Liver (tissue), 8 donors: ENCODE measurements at regions not wholly inside any gene's neighbourhood (a gene's known extent, or its start where the extent isn't known, plus 50 kb on each side); places are given as distances from the start of the nearest gene placed in this dataset.

Source experiments
- DNase-seq: peaks from one replicate; pipeline ENCODE4 v3.0.0-alpha.2; 2017; ENCODE audit warnings: low spot score
- H3K27ac ChIP-seq, 2 donors: one replicate each; pipeline ENCODE4 v1.7.0; 2013; ENCODE audit warnings: inconsistent platforms in 2 of 2, low read length in 2 of 2, control low read depth in 1 of 2, low read depth in 1 of 2, mild to moderate bottlenecking in 1 of 2
- H3K27me3 ChIP-seq, 4 donors: one replicate each; pipeline versions ENCODE4 v1.6.1 to v1.7.0; 2013; ENCODE audit warnings: low read length in 3 of 4, inconsistent platforms in 1 of 4, mild to moderate bottlenecking in 1 of 4, moderate library complexity in 1 of 4; ENCODE audit not compliant: control insufficient read depth in 4 of 4, insufficient read depth in 4 of 4
- H3K36me3 ChIP-seq, 4 donors: one replicate each; pipeline versions ENCODE4 v1.6.1 to v1.7.0; 2013; ENCODE audit warnings: low read length in 3 of 4, mild to moderate bottlenecking in 3 of 4, low read depth in 1 of 4, moderate library complexity in 1 of 4; ENCODE audit not compliant: control insufficient read depth in 4 of 4, insufficient read depth in 3 of 4
- H3K4me1 ChIP-seq, 4 donors: one replicate each; pipeline versions ENCODE4 v1.6.1 to v1.7.0; 2013; ENCODE audit warnings: low read length in 3 of 4, mild to moderate bottlenecking in 3 of 4, moderate library complexity in 1 of 4; ENCODE audit not compliant: control insufficient read depth in 4 of 4, insufficient read depth in 4 of 4
- H3K4me3 ChIP-seq, 3 donors: one replicate each; pipeline versions ENCODE4 v1.6.1 to v1.7.0; 2013; ENCODE audit warnings: low read length in 3 of 3, control low read depth in 1 of 3, low read depth in 1 of 3, mild to moderate bottlenecking in 1 of 3
- H3K9ac ChIP-seq, 2 donors: one replicate each; pipeline ENCODE4 v1.7.0; 2013; ENCODE audit warnings: low read length in 2 of 2, mild to moderate bottlenecking in 2 of 2, moderate library complexity in 2 of 2, control low read depth in 1 of 2, low read depth in 1 of 2
- H3K9me3 ChIP-seq, 4 donors: one replicate each; pipeline versions ENCODE4 v1.6.1 to v1.7.0; 2013; ENCODE audit warnings: low read length in 3 of 4; ENCODE audit not compliant: control insufficient read depth in 4 of 4
- CTCF ChIP-seq: fragments of 150-350 bp; IDR thresholded peaks from 2 replicates; pipeline ENCODE4 v1.5.1; 2017; ENCODE audit warnings: improper control_type of control experiment, low read depth, low read length; ENCODE audit not compliant: missing input control
- EGR1 ChIP-seq, 2 donors: IDR thresholded peaks; 2 replicates each; pipeline ENCODE4 v1.6.1; 2016 to 2018; ENCODE audit warnings: antibody characterized with exemption in 2 of 2, low read depth in 2 of 2
- FOXA1 ChIP-seq: IDR thresholded peaks from 2 replicates; pipeline ENCODE4 v1.6.1; 2016; ENCODE audit warnings: antibody characterized with exemption
- FOXA2 ChIP-seq: IDR thresholded peaks from 2 replicates; pipeline ENCODE4 v1.6.1; 2016; ENCODE audit warnings: antibody characterized with exemption
- GABPA ChIP-seq, 2 donors: IDR thresholded peaks in 1 of 2; conservative IDR thresholded peaks in 1 of 2; 2 replicates each; pipeline ENCODE4 v1.6.1; 2016; ENCODE audit warnings: antibody characterized with exemption in 2 of 2, mild to moderate bottlenecking in 1 of 2, moderate library complexity in 1 of 2
- HNF4A ChIP-seq, 2 donors: conservative IDR thresholded peaks; 2 replicates each; pipeline ENCODE4 v1.6.1; 2016; ENCODE audit warnings: antibody characterized with exemption in 2 of 2, mild to moderate bottlenecking in 2 of 2
- HNF4G ChIP-seq: IDR thresholded peaks from 2 replicates; pipeline ENCODE4 v1.6.1; 2016; ENCODE audit warnings: antibody characterized with exemption
- JUND ChIP-seq, 2 donors: IDR thresholded peaks; 2 replicates each; pipeline ENCODE4 v1.6.1; 2016; ENCODE audit warnings: antibody characterized with exemption in 2 of 2
- MAX ChIP-seq: IDR thresholded peaks from 2 replicates; pipeline ENCODE4 v1.6.1; 2016; ENCODE audit warnings: antibody characterized with exemption
- NR2F2 ChIP-seq: IDR thresholded peaks from 2 replicates; pipeline ENCODE4 v1.6.1; 2016; ENCODE audit warnings: antibody characterized with exemption
- RAD21 ChIP-seq, 2 donors: IDR thresholded peaks; 2 replicates each; pipeline ENCODE4 v1.6.1; 2016; ENCODE audit warnings: antibody characterized with exemption in 2 of 2, mild to moderate bottlenecking in 2 of 2
- REST ChIP-seq: IDR thresholded peaks from 2 replicates; pipeline ENCODE4 v1.6.1; 2016; ENCODE audit warnings: antibody characterized with exemption, mild to moderate bottlenecking
- RXRA ChIP-seq, 2 donors: IDR thresholded peaks; 2 replicates each; pipeline ENCODE4 v1.6.1; 2017 to 2018; ENCODE audit warnings: antibody characterized with exemption in 2 of 2, mild to moderate bottlenecking in 1 of 2
- SP1 ChIP-seq: IDR thresholded peaks from 2 replicates; pipeline ENCODE4 v1.6.1; 2018; ENCODE audit warnings: antibody characterized with exemption, mild to moderate bottlenecking
- TAF1 ChIP-seq: conservative IDR thresholded peaks from 2 replicates; pipeline ENCODE4 v1.6.1; 2016; ENCODE audit warnings: antibody characterized with exemption, mild to moderate bottlenecking
- YY1 ChIP-seq: IDR thresholded peaks from 2 replicates; pipeline ENCODE4 v1.6.1; 2016; ENCODE audit warnings: antibody characterized with exemption, mild to moderate bottlenecking
- WGBS: extraction: QIAGEN DNeasy Blood & Tissue Kit; methylation state at CpG from one replicate; pipeline ENCODE4 v1.1.7; 2013; 5-methylcytosine and 5-hydroxymethylcytosine counted together
- TF ChIP-seq, protein P1 (sequence below): IDR thresholded peaks from 2 replicates; pipeline ENCODE4 v1.6.1; 2016; ENCODE audit warnings: antibody characterized with exemption
- TF ChIP-seq, protein P2 (sequence below): IDR thresholded peaks from 2 replicates; pipeline ENCODE4 v1.6.1; 2016; ENCODE audit warnings: antibody characterized with exemption
- donor health status: healthy.
- donor health status: healthy.
- donor health status: healthy.
- donor health status: healthy.
- donor health status: healthy.

GRCh38 chr11:129726179-129726578 lies 89.5 kb upstream of the TMEM45B start:
- H3K9ac ChIP-seq: no peak overlapping the region
- TF ChIP-seq FOXA2 (no peak), YY1 (no peak), CTCF (no peak), NR2F2 (no peak)
- TF ChIP-seq, protein P1, sequence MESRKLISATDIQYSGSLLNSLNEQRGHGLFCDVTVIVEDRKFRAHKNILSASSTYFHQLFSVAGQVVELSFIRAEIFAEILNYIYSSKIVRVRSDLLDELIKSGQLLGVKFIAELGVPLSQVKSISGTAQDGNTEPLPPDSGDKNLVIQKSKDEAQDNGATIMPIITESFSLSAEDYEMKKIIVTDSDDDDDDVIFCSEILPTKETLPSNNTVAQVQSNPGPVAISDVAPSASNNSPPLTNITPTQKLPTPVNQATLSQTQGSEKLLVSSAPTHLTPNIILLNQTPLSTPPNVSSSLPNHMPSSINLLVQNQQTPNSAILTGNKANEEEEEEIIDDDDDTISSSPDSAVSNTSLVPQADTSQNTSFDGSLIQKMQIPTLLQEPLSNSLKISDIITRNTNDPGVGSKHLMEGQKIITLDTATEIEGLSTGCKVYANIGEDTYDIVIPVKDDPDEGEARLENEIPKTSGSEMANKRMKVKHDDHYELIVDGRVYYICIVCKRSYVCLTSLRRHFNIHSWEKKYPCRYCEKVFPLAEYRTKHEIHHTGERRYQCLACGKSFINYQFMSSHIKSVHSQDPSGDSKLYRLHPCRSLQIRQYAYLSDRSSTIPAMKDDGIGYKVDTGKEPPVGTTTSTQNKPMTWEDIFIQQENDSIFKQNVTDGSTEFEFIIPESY: no peak
- H3K27ac ChIP-seq: no peak overlapping the region
- DNase-seq: no peak
- H3K27me3 ChIP-seq: no peaks in the 10 kb centered on the region
- 93% methylated on average over 7 of the region's 7 CpGs for WGBS
- peaks cover 0 to 14% (median 5%) of the 10 kb centered on the region in 4 donors for H3K4me1 ChIP-seq
- H3K9me3 ChIP-seq: no peaks in the 10 kb centered on the region
- H3K36me3 ChIP-seq: no peaks in the 10 kb centered on the region
- H3K4me3 ChIP-seq: no peak overlapping the region

DNA sequence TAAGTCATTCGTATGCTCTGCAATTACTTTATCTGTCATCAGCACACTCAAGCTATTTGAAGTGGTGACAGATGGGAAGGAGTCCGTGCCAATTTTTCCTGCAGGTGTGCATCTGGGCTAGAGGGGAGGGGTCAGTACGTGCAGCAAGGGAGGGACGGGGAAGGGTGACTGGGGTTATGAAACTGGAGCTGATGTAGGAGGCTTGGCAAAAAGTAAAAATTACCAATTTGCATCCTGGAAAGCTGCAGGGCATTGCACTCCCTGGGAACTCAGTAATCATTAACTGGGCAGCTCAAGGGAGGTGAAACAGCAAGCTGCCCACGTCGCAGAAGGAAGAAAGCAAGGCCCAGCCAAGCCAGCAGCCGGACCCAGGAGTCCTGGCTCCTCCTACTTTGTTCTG lies 87.1 kb upstream of the TMEM45B start:
- peaks cover 0 to 16% (median 6%) of the 10 kb centered on the region in 4 donors for H3K4me1 ChIP-seq
- no peak overlapping the region for H3K9ac ChIP-seq
- H3K4me3 ChIP-seq: no peak overlapping the region
- DNase-seq: no peak
- WGBS: 32% methylated on average over 7 of the region's 7 CpGs
- H3K36me3 ChIP-seq: no peaks in the 10 kb centered on the region
- H3K27me3 ChIP-seq: no peaks in the 10 kb centered on the region
- no peaks in the 10 kb centered on the region for H3K9me3 ChIP-seq
- TF ChIP-seq RXRA (IDR thresholded peaks at IDR 0.05): peak; percentile 76 to 90
- no peak for TF ChIP-seq FOXA2
- no peak for TF ChIP-seq GABPA (IDR thresholded peaks at IDR 0.05 in 1 of 2, conservative IDR thresholded peaks at IDR 0.05 in 1 of 2)
- no peak for TF ChIP-seq HNF4G
- no peak for TF ChIP-seq NR2F2
- no peak for TF ChIP-seq CTCF
- TF ChIP-seq FOXA1: no peak
- no peak for TF ChIP-seq REST
- peak; percentile 15 for TF ChIP-seq MAX
- TF ChIP-seq, protein P1: peak; percentile 24
- peak in 1 of 2 donors; percentile 18 for TF ChIP-seq JUND (IDR thresholded peaks at IDR 0.05)
- TF ChIP-seq, protein P2, sequence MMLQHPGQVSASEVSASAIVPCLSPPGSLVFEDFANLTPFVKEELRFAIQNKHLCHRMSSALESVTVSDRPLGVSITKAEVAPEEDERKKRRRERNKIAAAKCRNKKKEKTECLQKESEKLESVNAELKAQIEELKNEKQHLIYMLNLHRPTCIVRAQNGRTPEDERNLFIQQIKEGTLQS: no peak
- TF ChIP-seq HNF4A (conservative IDR thresholded peaks at IDR 0.05): peak; percentile 19 to 52
- TF ChIP-seq RAD21 (IDR thresholded peaks at IDR 0.05): no peak
- TF ChIP-seq EGR1 (IDR thresholded peaks at IDR 0.05; ENCODE audit: low read depth in 2 of 2): peak in 1 of 2 donors; percentile 57
- TF ChIP-seq SP1: peak; percentile 39
- no peak for TF ChIP-seq TAF1
- peak; percentile 18 for TF ChIP-seq YY1
- no peak overlapping the region for H3K27ac ChIP-seq
